Right atrium auricular region (tissue), 2 donors: ENCODE measurements at regions not wholly inside any gene's neighbourhood (a gene's known extent, or its start where the extent isn't known, plus 50 kb on each side); places are given as distances from the start of the nearest gene placed in this dataset.
"Not testable (repeated sequence)": the region's sequence is repeated elsewhere in the genome, so short reads cannot be mapped to it uniquely, and the experiment has no call there.

ENCODE experiments used
- DNase-seq: peaks from one replicate; pipeline ENCODE4 v3.0.0-alpha.2; 2019; ENCODE audit warnings: low spot score
- H3K27ac ChIP-seq, 2 donors: fragments of 200-600 bp; sonication (generic); 1 replicate in 1 of 2; 2 replicates in 1 of 2; pipeline ENCODE4 v1.5.1; 2016 to 2019
- H3K27me3 ChIP-seq, 2 donors: fragments of 200-600 bp; sonication (generic); one replicate each; pipeline versions ENCODE4 v1.5.1 to v1.6.0; 2017 to 2019
- H3K36me3 ChIP-seq: fragments of 200-600 bp; sonication (generic); one replicate; pipeline ENCODE4 v1.5.1; 2016
- H3K4me1 ChIP-seq, 2 donors: fragments of 200-600 bp; sonication (generic); one replicate each; pipeline versions ENCODE4 v1.5.1 to v1.6.0; 2017 to 2019
- H3K4me3 ChIP-seq, 2 donors: fragments of 200-600 bp; sonication (generic); 1 replicate in 1 of 2; 2 replicates in 1 of 2; pipeline ENCODE4 v1.5.1; 2017 to 2019; ENCODE audit warnings: mild to moderate bottlenecking in 1 of 2, moderate library complexity in 1 of 2
- H3K9me3 ChIP-seq, 2 donors: fragments of 200-600 bp; sonication (generic); one replicate each; pipeline ENCODE4 v1.5.1; 2019
- CTCF ChIP-seq, 2 donors: fragments of 200-600 bp; sonication (generic); IDR thresholded peaks; one replicate each; pipeline ENCODE4 v1.5.1; 2019; ENCODE audit warnings: antibody characterized with exemption in 2 of 2

- no peak for TF ChIP-seq CTCF (IDR thresholded peaks at IDR 0.05)
- Histone ChIP-seq H3K27ac (no peak overlapping the region), H3K36me3 (no peaks in the 10 kb centered on the region), H3K27me3 (no peaks in the 10 kb centered on the region), H3K9me3 (no peaks in the 10 kb centered on the region), H3K4me1 (no peaks in the 10 kb centered on the region), H3K4me3 (no peak overlapping the region)
- DNase-seq: no peak
Measured at GRCh38 chr9:78109075-78109474, 77.5 kb upstream of the GNAQ start.

- H3K27me3 ChIP-seq: not testable (repeated sequence)
Measured at GRCh38 chr9:78106586-78106985, 75.0 kb upstream of the GNAQ start.

GRCh38 chr9:78103971-78104433, 72.4 kb upstream of the GNAQ start:
- no peak overlapping the region for H3K27ac ChIP-seq
- TF ChIP-seq CTCF (IDR thresholded peaks at IDR 0.05): no peak
- DNase-seq: no peak
- no peaks in the 10 kb centered on the region for H3K4me1 ChIP-seq
- H3K36me3 ChIP-seq: no peaks in the 10 kb centered on the region
- no peaks in the 10 kb centered on the region for H3K27me3 ChIP-seq
- H3K9me3 ChIP-seq: peaks cover 0 to 11% of the 10 kb centered on the region in 2 donors
- no peak overlapping the region for H3K4me3 ChIP-seq

More at GRCh38 chr9:78106586-78106985, 75.0 kb upstream of the GNAQ start:
- H3K9me3 ChIP-seq, H3K27ac ChIP-seq, H3K4me1 ChIP-seq, H3K4me3 ChIP-seq, H3K36me3 ChIP-seq, DNase-seq: not testable (repeated sequence)

GRCh38 chr9:78101247-78101646, 69.6 kb upstream of the GNAQ start:
- TF ChIP-seq CTCF (IDR thresholded peaks at IDR 0.05): no peak
- Histone ChIP-seq H3K27me3 (no peaks in the 10 kb centered on the region), H3K4me1 (no peaks in the 10 kb centered on the region), H3K27ac (no peak overlapping the region), H3K36me3 (no peaks in the 10 kb centered on the region), H3K9me3 (peaks cover 0 to 11% of the 10 kb centered on the region in 2 donors), H3K4me3 (no peak overlapping the region)
- no peak for DNase-seq

GRCh38 chr9:78097541-78097940, 65.9 kb upstream of the GNAQ start:
- TF ChIP-seq CTCF (IDR thresholded peaks at IDR 0.05): no peak
- Histone ChIP-seq H3K4me3 (no peak overlapping the region), H3K4me1 (no peaks in the 10 kb centered on the region), H3K27me3 (no peaks in the 10 kb centered on the region), H3K36me3 (no peaks in the 10 kb centered on the region), H3K27ac (no peak overlapping the region), H3K9me3 (peaks cover 0 to 11% of the 10 kb centered on the region in 2 donors)
- DNase-seq: no peak

GRCh38 chr9:78091731-78092130, 60.1 kb upstream of the GNAQ start:
- Histone ChIP-seq H3K27me3 (no peaks in the 10 kb centered on the region), H3K36me3 (no peaks in the 10 kb centered on the region), H3K4me1 (no peaks in the 10 kb centered on the region), H3K27ac (no peak overlapping the region), H3K4me3 (no peak overlapping the region), H3K9me3 (peaks cover 0 to 4% of the 10 kb centered on the region in 2 donors)
- DNase-seq: no peak
- no peak for TF ChIP-seq CTCF (IDR thresholded peaks at IDR 0.05)
